HUES48 (cell line): ENCODE measurements at regions not wholly inside any gene's neighbourhood (a gene's known extent, or its start where the extent isn't known, plus 50 kb on each side); places are given as distances from the start of the nearest gene placed in this dataset.

Experiments used
- H3K27ac ChIP-seq: one replicate; pipeline ENCODE4 v1.7.0; 2013; ENCODE audit warnings: low read depth, low read length, inconsistent platforms
- H3K27me3 ChIP-seq: 2 replicates; pipeline ENCODE4 v1.6.1; 2013; ENCODE audit warnings: mild to moderate bottlenecking, low read length; ENCODE audit not compliant: control insufficient read depth, insufficient read depth
- H3K36me3 ChIP-seq: 2 replicates; pipeline ENCODE4 v1.6.1; 2013; ENCODE audit warnings: low read length; ENCODE audit not compliant: control insufficient read depth, insufficient read depth
- H3K4me1 ChIP-seq: 2 replicates; pipeline ENCODE4 v1.6.1; 2013; ENCODE audit warnings: mild to moderate bottlenecking, low read length; ENCODE audit not compliant: control insufficient read depth, insufficient read depth
- H3K4me3 ChIP-seq: 2 replicates; pipeline ENCODE4 v1.5.1; 2013; ENCODE audit warnings: mild to moderate bottlenecking, low read depth, low read length
- H3K9ac ChIP-seq: 2 replicates; pipeline ENCODE4 v1.6.1; 2013; ENCODE audit warnings: mild to moderate bottlenecking, low read depth, low read length, moderate library complexity
- H3K9me3 ChIP-seq: 2 replicates; pipeline ENCODE4 v1.6.1; 2013; ENCODE audit warnings: low read length; ENCODE audit not compliant: control insufficient read depth, insufficient read depth

DNA sequence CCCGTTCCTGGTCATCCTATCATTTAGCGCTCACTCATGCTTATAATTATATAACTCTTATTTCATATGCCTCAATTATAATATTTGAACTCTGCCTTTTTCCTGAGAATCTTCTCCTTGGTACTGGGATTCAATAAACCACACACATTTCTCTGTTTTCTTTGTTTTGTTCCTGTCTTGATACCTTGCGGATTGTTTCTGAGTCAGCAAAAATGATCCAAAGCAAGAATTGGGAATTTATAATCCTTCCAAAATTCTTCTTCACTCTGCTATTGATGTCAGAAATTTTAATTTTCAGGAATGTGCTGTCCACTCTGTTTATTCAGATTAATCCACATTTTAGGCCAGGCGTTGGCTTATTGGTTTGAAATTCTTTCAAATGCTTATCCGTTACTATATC lies 886.0 kb downstream of the SUCLG1 start:
- H3K9me3 ChIP-seq: no peaks in the 10 kb centered on the region
- H3K27ac ChIP-seq: no peak overlapping the region
- no peaks in the 10 kb centered on the region for H3K27me3 ChIP-seq
- H3K36me3 ChIP-seq: no peaks in the 10 kb centered on the region
- no peak overlapping the region for H3K4me3 ChIP-seq
- H3K4me1 ChIP-seq: 0 out of 2 replicates have a peak, but pooled peaks cover 3% of the 10 kb centered on the region
- H3K9ac ChIP-seq: no peak overlapping the region

GRCh38 chr2:83572400-83572799 lies 886.7 kb downstream of the SUCLG1 start:
- Histone ChIP-seq H3K27me3 (no peaks in the 10 kb centered on the region), H3K4me3 (no peak overlapping the region), H3K36me3 (no peaks in the 10 kb centered on the region), H3K4me1 (0 out of 2 replicates have a peak, but pooled peaks cover 3% of the 10 kb centered on the region), H3K9me3 (no peaks in the 10 kb centered on the region), H3K9ac (no peak overlapping the region), H3K27ac (no peak overlapping the region)

GRCh38 chr2:83567551-83567950 lies 891.5 kb downstream of the SUCLG1 start:
- Histone ChIP-seq H3K9me3 (no peaks in the 10 kb centered on the region), H3K4me3 (no peak overlapping the region)

GRCh38 chr2:83565626-83566025 lies 893.5 kb downstream of the SUCLG1 start:
- no peak overlapping the region for H3K27ac ChIP-seq

More at GRCh38 chr2:83567551-83567950, 891.5 kb downstream of the SUCLG1 start:
- Histone ChIP-seq H3K27me3 (no peaks in the 10 kb centered on the region), H3K4me1 (no peaks in the 10 kb centered on the region), H3K36me3 (no peaks in the 10 kb centered on the region), H3K9ac (no peak overlapping the region), H3K27ac (no peak overlapping the region)

DNA sequence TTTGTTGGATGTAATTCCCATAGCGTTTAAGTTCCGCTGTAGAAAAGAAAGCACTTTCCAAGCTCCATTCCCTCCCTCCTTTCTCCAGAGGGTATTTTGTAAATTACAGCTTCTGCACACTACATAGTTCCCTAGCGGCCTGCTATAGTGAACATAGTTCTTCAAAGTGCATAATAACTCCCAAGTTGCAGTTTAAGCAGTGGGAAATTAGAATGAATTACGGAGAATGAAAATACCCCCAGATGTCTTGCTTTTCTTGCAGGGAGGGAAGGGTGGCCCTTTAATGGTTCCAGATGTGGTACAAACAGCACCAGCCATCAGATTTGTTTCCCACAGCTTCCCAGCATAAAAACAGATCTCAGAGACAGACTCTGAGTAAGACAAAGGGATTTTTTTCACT lies 893.9 kb downstream of the SUCLG1 start:
- no peak overlapping the region for H3K9ac ChIP-seq
- H3K27ac ChIP-seq: no peak overlapping the region
- H3K4me3 ChIP-seq: no peak overlapping the region
- H3K27me3 ChIP-seq: no peaks in the 10 kb centered on the region
- H3K36me3 ChIP-seq: no peaks in the 10 kb centered on the region
- H3K9me3 ChIP-seq: no peaks in the 10 kb centered on the region
- H3K4me1 ChIP-seq: no peaks in the 10 kb centered on the region

More at GRCh38 chr2:83565626-83566025, 893.5 kb downstream of the SUCLG1 start:
- no peaks in the 10 kb centered on the region for H3K4me1 ChIP-seq
- H3K36me3 ChIP-seq: no peaks in the 10 kb centered on the region
- H3K27me3 ChIP-seq: no peaks in the 10 kb centered on the region
- no peaks in the 10 kb centered on the region for H3K9me3 ChIP-seq
- no peak overlapping the region for H3K4me3 ChIP-seq
- H3K9ac ChIP-seq: no peak overlapping the region

GRCh38 chr2:83561592-83561991 lies 897.5 kb downstream of the SUCLG1 start:
- H3K4me1 ChIP-seq: no peaks in the 10 kb centered on the region
- H3K36me3 ChIP-seq: no peaks in the 10 kb centered on the region
- H3K4me3 ChIP-seq: no peak overlapping the region
- no peaks in the 10 kb centered on the region for H3K27me3 ChIP-seq
- H3K9ac ChIP-seq: no peak overlapping the region
- no peak overlapping the region for H3K27ac ChIP-seq
- H3K9me3 ChIP-seq: no peaks in the 10 kb centered on the region

- H3K9me3 ChIP-seq: no peaks in the 10 kb centered on the region
- H3K4me1 ChIP-seq: peaks cover 12% of the 10 kb centered on the region
- no peak overlapping the region for H3K9ac ChIP-seq
- no peak overlapping the region for H3K27ac ChIP-seq
- H3K36me3 ChIP-seq: no peaks in the 10 kb centered on the region
- H3K27me3 ChIP-seq: no peaks in the 10 kb centered on the region
- no peak overlapping the region for H3K4me3 ChIP-seq
These were observed 922.5 kb downstream of the SUCLG1 start for GRCh38 chr2:83536556-83536955.

DNA sequence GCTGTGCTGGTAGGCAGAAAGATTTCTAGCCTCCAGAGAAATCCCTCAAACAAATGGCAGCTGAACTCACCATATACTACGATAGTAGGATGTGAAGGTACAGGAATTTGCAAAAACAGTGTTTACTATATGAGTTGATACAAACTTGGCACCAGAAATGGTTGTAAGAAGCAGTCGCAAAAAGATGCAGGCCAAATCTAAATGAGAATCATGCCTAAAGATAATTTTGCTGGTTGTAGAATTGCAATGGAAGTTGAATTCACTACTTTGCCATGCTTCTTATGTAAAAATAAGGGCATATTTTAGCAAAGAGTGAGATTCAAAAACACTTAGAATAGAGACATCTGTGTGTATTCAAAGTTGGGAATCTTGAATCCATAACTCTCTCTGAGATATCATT lies 924.7 kb downstream of the SUCLG1 start:
- Histone ChIP-seq H3K27me3 (no peaks in the 10 kb centered on the region), H3K4me1 (peaks cover 12% of the 10 kb centered on the region), H3K9ac (no peak overlapping the region), H3K9me3 (no peaks in the 10 kb centered on the region), H3K36me3 (no peaks in the 10 kb centered on the region), H3K27ac (no peak overlapping the region), H3K4me3 (no peak overlapping the region)

GRCh38 chr2:83531206-83531826 lies 927.8 kb downstream of the SUCLG1 start:
- H3K9ac ChIP-seq: no peak overlapping the region
- no peak overlapping the region for H3K4me3 ChIP-seq
- H3K9me3 ChIP-seq: no peaks in the 10 kb centered on the region
- no peaks in the 10 kb centered on the region for H3K27me3 ChIP-seq
- H3K27ac ChIP-seq: no peak overlapping the region
- no peaks in the 10 kb centered on the region for H3K36me3 ChIP-seq
- peaks cover 6% of the 10 kb centered on the region for H3K4me1 ChIP-seq

DNA sequence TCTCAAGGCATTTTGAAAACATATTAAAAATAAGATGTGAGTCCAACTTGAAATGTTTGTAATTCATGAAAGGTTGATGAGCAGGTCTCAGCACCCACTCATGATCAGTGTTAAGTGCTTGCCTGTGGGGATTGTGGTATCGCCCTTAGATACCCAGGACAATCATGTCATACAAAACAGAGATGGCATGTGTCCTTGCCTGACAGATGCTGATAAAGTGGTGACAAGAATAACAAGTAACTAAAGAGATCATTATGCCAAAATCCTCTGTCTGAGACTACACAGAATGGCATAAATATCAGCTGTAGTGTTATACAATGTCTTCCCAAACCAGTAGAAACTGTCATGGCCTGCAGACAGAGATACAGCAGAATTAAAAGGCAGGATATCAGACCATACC lies 930.3 kb downstream of the SUCLG1 start:
- Histone ChIP-seq H3K4me1 (no peaks in the 10 kb centered on the region), H3K9me3 (no peaks in the 10 kb centered on the region), H3K9ac (no peak overlapping the region), H3K36me3 (no peaks in the 10 kb centered on the region), H3K4me3 (no peak overlapping the region), H3K27me3 (no peaks in the 10 kb centered on the region), H3K27ac (no peak overlapping the region)

DNA sequence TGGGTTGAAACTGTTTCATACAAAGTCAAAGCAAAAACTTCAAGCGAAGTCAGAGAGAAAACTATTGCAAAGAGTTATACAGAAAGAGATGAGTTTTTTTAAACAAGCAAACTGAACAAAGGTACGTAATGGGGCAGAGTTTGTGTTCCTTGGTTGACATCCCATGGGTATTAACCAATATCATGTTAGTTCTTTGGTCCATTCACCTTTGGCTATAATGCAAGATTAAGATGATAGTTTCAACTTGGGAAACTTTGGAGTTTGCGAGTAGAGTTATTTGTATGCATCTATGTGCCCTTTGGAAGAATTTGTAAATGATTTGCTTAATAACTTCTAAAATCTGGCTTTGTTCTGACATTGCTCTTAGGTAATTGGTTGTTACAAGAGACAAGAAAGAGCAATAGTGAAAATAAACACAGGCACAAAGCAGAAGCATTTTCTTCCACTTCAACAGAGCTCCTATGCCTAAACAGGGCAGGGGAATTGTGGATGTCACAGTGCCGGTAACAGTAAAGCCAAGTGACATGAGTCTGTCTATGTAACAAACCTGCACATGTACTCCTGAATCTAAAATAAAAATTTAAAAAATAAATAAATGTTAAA lies 936.1 kb downstream of the SUCLG1 start:
- Histone ChIP-seq H3K36me3 (no peaks in the 10 kb centered on the region), H3K27me3 (no peaks in the 10 kb centered on the region), H3K9me3 (no peaks in the 10 kb centered on the region; the same call in 1 of the 2 replicates), H3K4me1 (no peaks in the 10 kb centered on the region), H3K9ac (no peak overlapping the region), H3K27ac (no peak overlapping the region), H3K4me3 (no peak overlapping the region)
